CD4-positive, alpha-beta T cell (primary cell): ENCODE measurements at regions not wholly inside any gene's neighbourhood (a gene's known extent, or its start where the extent isn't known, plus 50 kb on each side); places are given as distances from the start of the nearest gene placed in this dataset.

ENCODE experiments used
- ATAC-seq: fragments of 200-7000 bp; cut with Tn5 transposase; one replicate; pipeline ENCODE4 v1.10.0; 2022; ENCODE audit warnings: mild to moderate bottlenecking; ENCODE audit not compliant: poor library complexity
- CTCF ChIA-PET: fragments of 350-600 bp; sonication (Branson Sonifier 250); formaldehyde crosslinking; loops from one replicate; lab custom pipeline; 2021; ENCODE audit warnings: antibody characterized with exemption, inconsistent platforms; lab: Charles Lee
- POLR2A ChIA-PET: fragments of 350-600 bp; sonication (Branson Sonifier 250); formaldehyde crosslinking; loops from one replicate; lab custom pipeline; 2021; ENCODE audit warnings: antibody characterized with exemption, inconsistent platforms; lab: Charles Lee
- DNase-seq, 14 experiments: peaks; one replicate each; pipeline ENCODE4 v3.0.0-alpha.2; 2013 to 2020; ENCODE audit warnings: mixed read lengths in 2 of 14
- H3K27ac ChIP-seq, 2 donors: one replicate each; pipeline versions ENCODE4 v1.5.1 to v1.7.0; 2013; ENCODE audit warnings: low read length in 2 of 2, low read depth in 1 of 2, mild to moderate bottlenecking in 1 of 2
- H3K27me3 ChIP-seq, 2 experiments: 1 replicate in 1 of 2; 2 replicates in 1 of 2; pipeline versions ENCODE4 v1.6.1 to v1.7.0; 2013; ENCODE audit warnings: low read length in 2 of 2, control low read depth in 1 of 2, mild to moderate bottlenecking in 1 of 2, moderate library complexity in 1 of 2; ENCODE audit not compliant: insufficient read depth in 2 of 2, control insufficient read depth in 1 of 2
- H3K36me3 ChIP-seq: one replicate; pipeline ENCODE4 v1.6.1; 2013; ENCODE audit warnings: low read length, control low read depth; ENCODE audit not compliant: insufficient read depth
- H3K4me1 ChIP-seq: one replicate; pipeline ENCODE4 v1.6.1; 2013; ENCODE audit warnings: low read length, control low read depth; ENCODE audit not compliant: insufficient read depth
- H3K4me3 ChIP-seq: one replicate; pipeline ENCODE4 v1.5.1; 2013; ENCODE audit warnings: mild to moderate bottlenecking, low read length, moderate library complexity
- H3K9me3 ChIP-seq, 2 experiments: 1 replicate in 1 of 2; 2 replicates in 1 of 2; pipeline versions ENCODE4 v1.6.1 to v1.7.0; 2013; ENCODE audit warnings: low read length in 2 of 2, mild to moderate bottlenecking in 2 of 2, control low read depth in 1 of 2, moderate library complexity in 1 of 2; ENCODE audit not compliant: control insufficient read depth in 1 of 2, insufficient read depth in 1 of 2
- H3K27ac Mint-ChIP-seq: one replicate; pipeline ENCODE4 v1.8.0; 2020; ENCODE audit warnings: mixed read lengths
- H3K27me3 Mint-ChIP-seq: one replicate; pipeline ENCODE4 v1.8.0; 2021; ENCODE audit warnings: mixed read lengths
- H3K36me3 Mint-ChIP-seq: one replicate; pipeline ENCODE4 v1.8.0; 2021; ENCODE audit warnings: low read depth, mixed read lengths
- H3K4me1 Mint-ChIP-seq: one replicate; pipeline ENCODE4 v1.8.0; 2021; ENCODE audit warnings: low read depth, mixed read lengths
- H3K4me3 Mint-ChIP-seq: one replicate; pipeline ENCODE4 v1.8.0; 2020; ENCODE audit warnings: mild to moderate bottlenecking, mixed read lengths
- H3K9me3 Mint-ChIP-seq: one replicate; pipeline ENCODE4 v1.8.0; 2020; ENCODE audit warnings: mixed read lengths
- CTCF ChIP-seq: fragments of 200-600 bp; IDR thresholded peaks from one replicate; pipeline ENCODE4 v1.8.0; 2022; ENCODE audit warnings: antibody characterized with exemption, mild to moderate bottlenecking
- intact Hi-C, 2 experiments: fragments of 100-400 bp; cut with DNase I in 1 of 2; cut with micrococcal nuclease in 1 of 2; formaldehyde crosslinking; loops; one replicate each; pipeline versions ENCODE4 v1.15.1 to v1.9.0; 2023 to 2025; cut with DNase I, micrococcal nuclease

- CTCF ChIA-PET, result no interaction called here
- no peaks in the 10 kb centered on the region for H3K9me3 ChIP-seq
- Mint-ChIP-seq H3K27ac (no peak overlapping the region), H3K9me3 (no peaks in the 10 kb centered on the region), H3K27me3 (no peaks in the 10 kb centered on the region), H3K4me1 (no peaks in the 10 kb centered on the region), H3K36me3 (no peaks in the 10 kb centered on the region), H3K4me3 (no peak overlapping the region)
- H3K36me3 ChIP-seq, result no peaks in the 10 kb centered on the region
- H3K27ac ChIP-seq, result no peak overlapping the region
- no peak overlapping the region for H3K4me3 ChIP-seq
- H3K27me3 ChIP-seq, result no peaks in the 10 kb centered on the region
- ATAC-seq (no peak), DNase-seq (no peak)
- no peaks in the 10 kb centered on the region for H3K4me1 ChIP-seq
- intact Hi-C loops, result no loop called here
- no peak for TF ChIP-seq CTCF
- POLR2A ChIA-PET, result no interaction called here
Observed at GRCh38 chr6:81694855-81695254, 57.6 kb downstream of the TENT5A start.

DNA sequence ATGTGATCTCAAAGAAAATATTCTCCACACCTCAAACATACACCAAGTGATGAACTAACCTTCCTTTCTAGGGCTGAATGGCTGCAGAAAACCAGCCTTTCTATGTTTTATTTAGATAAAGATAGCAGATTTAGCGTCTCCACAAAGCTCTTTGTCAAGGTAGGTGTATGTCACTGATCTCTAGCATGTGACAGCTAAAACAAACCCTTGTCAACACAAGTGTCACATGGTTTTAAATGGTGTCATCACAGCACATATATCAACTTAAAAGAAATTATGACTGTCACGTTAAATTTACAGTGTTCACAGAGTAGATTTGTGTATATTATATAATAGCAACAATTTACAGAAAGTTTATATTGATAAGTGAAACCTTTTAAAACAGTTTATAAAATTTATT lies 58.3 kb downstream of the TENT5A start:
- intact Hi-C loops, result no loop called here
- CTCF ChIA-PET, result no interaction called here
- Mint-ChIP-seq H3K9me3 (no peaks in the 10 kb centered on the region), H3K27ac (no peak overlapping the region), H3K36me3 (no peaks in the 10 kb centered on the region), H3K27me3 (no peaks in the 10 kb centered on the region), H3K4me1 (no peaks in the 10 kb centered on the region), H3K4me3 (no peak overlapping the region)
- Histone ChIP-seq H3K27ac (no peak overlapping the region), H3K9me3 (no peaks in the 10 kb centered on the region), H3K27me3 (no peaks in the 10 kb centered on the region), H3K4me1 (no peaks in the 10 kb centered on the region), H3K36me3 (no peaks in the 10 kb centered on the region), H3K4me3 (no peak overlapping the region)
- ATAC-seq (no peak), DNase-seq (no peak)
- TF ChIP-seq CTCF, result no peak
- POLR2A ChIA-PET, result no interaction called here

- Mint-ChIP-seq H3K9me3 (no peaks in the 10 kb centered on the region), H3K36me3 (no peaks in the 10 kb centered on the region), H3K4me1 (no peaks in the 10 kb centered on the region), H3K27ac (no peak overlapping the region), H3K27me3 (no peaks in the 10 kb centered on the region), H3K4me3 (no peak overlapping the region)
- no peak overlapping the region for H3K4me3 ChIP-seq
- H3K9me3 ChIP-seq, result no peaks in the 10 kb centered on the region
- no peaks in the 10 kb centered on the region for H3K4me1 ChIP-seq
- ChIA-PET CTCF (no interaction called here), POLR2A (no interaction called here)
- no peak for DNase-seq
- no peaks in the 10 kb centered on the region for H3K36me3 ChIP-seq
- no peak for ATAC-seq
- no peak overlapping the region for H3K27ac ChIP-seq
- intact Hi-C loops, result no loop called here
- no peak for TF ChIP-seq CTCF
- no peaks in the 10 kb centered on the region for H3K27me3 ChIP-seq
Observed at GRCh38 chr6:81693266-81693665, 59.2 kb downstream of the TENT5A start.
